Spleen (tissue), 11 donors: ENCODE measurements at regions not wholly inside any gene's neighbourhood (a gene's known extent, or its start where the extent isn't known, plus 50 kb on each side); places are given as distances from the start of the nearest gene placed in this dataset.

Source experiments
- DNase-seq: peaks from one replicate; pipeline ENCODE4 v3.0.0-alpha.2; 2020
- H3K27ac ChIP-seq, 8 donors: fragments of 200-600 bp; sonication (generic) in 7 of 8; 1 replicate in 4 of 8; 2 replicates in 4 of 8; pipeline versions ENCODE4 v1.5.0 to v1.8.0; 2016 to 2021; ENCODE audit warnings: inconsistent platforms in 4 of 8, mild to moderate bottlenecking in 4 of 8, moderate library complexity in 1 of 8
- H3K27me3 ChIP-seq, 7 donors: fragments of 200-600 bp; sonication (generic) in 6 of 7; replicated peaks in 1 of 7; 1 replicate in 4 of 7; 2 replicates in 3 of 7; pipeline versions ENCODE4 v1.5.0 to v1.8.0; 2016 to 2021; ENCODE audit warnings: inconsistent platforms in 3 of 7, mild to moderate bottlenecking in 1 of 7
- H3K36me3 ChIP-seq, 6 donors: fragments of 200-600 bp; sonication (generic) in 5 of 6; 1 replicate in 4 of 6; 2 replicates in 2 of 6; pipeline versions ENCODE4 v1.5.0 to v1.8.0; 2016 to 2021; ENCODE audit warnings: inconsistent platforms in 2 of 6
- H3K4me1 ChIP-seq, 6 donors: fragments of 200-600 bp; sonication (generic) in 5 of 6; 1 replicate in 3 of 6; 2 replicates in 3 of 6; pipeline versions ENCODE4 v1.5.0 to v1.8.0; 2016 to 2021; ENCODE audit warnings: inconsistent platforms in 3 of 6
- H3K4me3 ChIP-seq, 8 donors: fragments of 200-600 bp; sonication (generic) in 7 of 8; 1 replicate in 4 of 8; 2 replicates in 4 of 8; pipeline versions ENCODE4 v1.5.0 to v1.8.0; 2016 to 2021; ENCODE audit warnings: inconsistent platforms in 4 of 8, mild to moderate bottlenecking in 4 of 8, moderate library complexity in 2 of 8
- H3K9me3 ChIP-seq, 8 donors: fragments of 200-600 bp; sonication (generic) in 7 of 8; 1 replicate in 4 of 8; 2 replicates in 4 of 8; pipeline versions ENCODE4 v1.5.0 to v1.8.0; 2016 to 2021; ENCODE audit warnings: inconsistent platforms in 4 of 8
- POLR2A ChIP-seq, 3 donors: fragments of 450-650 bp; IDR thresholded peaks; one replicate each; pipeline ENCODE4 v1.5.1; 2017; ENCODE audit warnings: antibody characterized with exemption in 3 of 3, mild to moderate bottlenecking in 1 of 3
- POLR2AphosphoS5 ChIP-seq, 3 donors: sonication (generic); formaldehyde crosslinking; IDR thresholded peaks; one replicate each; pipeline ENCODE4 v1.5.1; 2017; ENCODE audit warnings: antibody characterized with exemption in 3 of 3
- WGBS, 5 donors: extraction: QIAGEN DNeasy Blood & Tissue Kit in 3 of 5; methylation state at CpG; one replicate each; pipeline versions ENCODE4 v1.1.5 to v1.1.7; 2013 to 2018; 5-methylcytosine and 5-hydroxymethylcytosine counted together
- intact Hi-C: fragments of 100-400 bp; cut with DNase I; formaldehyde crosslinking; loops from one replicate; pipeline ENCODE4 v1.15.0; 2023; ENCODE audit warnings: low total_unique reads
- TF ChIP-seq, protein P1 (sequence below), 11 experiments: fragments of 200-600 bp in 7 of 11; fragments of 450-650 bp in 4 of 11; sonication (generic) in 4 of 11; IDR thresholded peaks in 8 of 11; conservative IDR thresholded peaks in 3 of 11; 1 replicate in 7 of 11; 2 replicates in 4 of 11; pipeline versions ENCODE4 v1.4.0 to v1.8.0; 2016 to 2021; ENCODE audit warnings: antibody characterized with exemption in 11 of 11, inconsistent platforms in 4 of 11, mild to moderate bottlenecking in 1 of 11
- donor health status: healthy with polysubstance abuse.
- donor health status: DM: no; HTN: no; CAD: no; lungs with moderate emphysema.
- donor health status: DM: no; HTN: no; CAD: no.
- donor health status: Bipolar disorder and iron deficiency.
- donor health status: healthy.
- donor health status: DM: no; HTN: no; CAD: no.
- donor health status: DM: yes; HTN: yes; CAD: no.

DNA sequence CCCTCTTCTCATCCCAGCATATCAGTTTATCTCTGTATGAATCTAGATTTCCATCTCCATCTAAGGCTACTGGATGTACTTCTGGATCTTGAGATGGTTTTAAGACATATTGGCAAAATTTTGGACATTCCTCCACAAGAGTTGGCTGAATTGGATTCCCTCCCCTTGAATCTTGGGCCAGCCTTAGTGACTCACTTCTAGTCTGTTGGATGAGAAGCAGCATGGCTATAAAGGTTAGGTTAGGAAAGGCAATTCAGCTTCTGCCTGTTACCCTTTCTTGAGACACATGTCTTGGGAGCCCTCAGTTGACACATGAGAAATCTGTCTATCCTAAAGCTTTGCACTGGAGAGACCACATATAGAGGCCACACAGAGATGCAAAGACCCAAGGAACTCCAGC, 73.0 kb upstream of the PGR start:
- intact Hi-C loops = no loop called here
- H3K27me3 ChIP-seq = no peaks in the 10 kb centered on the region
- H3K27ac ChIP-seq = no peak overlapping the region
- H3K4me1 ChIP-seq = no peaks in the 10 kb centered on the region
- TF ChIP-seq POLR2A (IDR thresholded peaks at IDR 0.05) (no peak), POLR2AphosphoS5 (IDR thresholded peaks at IDR 0.05) (no peak)
- TF ChIP-seq, protein P1, sequence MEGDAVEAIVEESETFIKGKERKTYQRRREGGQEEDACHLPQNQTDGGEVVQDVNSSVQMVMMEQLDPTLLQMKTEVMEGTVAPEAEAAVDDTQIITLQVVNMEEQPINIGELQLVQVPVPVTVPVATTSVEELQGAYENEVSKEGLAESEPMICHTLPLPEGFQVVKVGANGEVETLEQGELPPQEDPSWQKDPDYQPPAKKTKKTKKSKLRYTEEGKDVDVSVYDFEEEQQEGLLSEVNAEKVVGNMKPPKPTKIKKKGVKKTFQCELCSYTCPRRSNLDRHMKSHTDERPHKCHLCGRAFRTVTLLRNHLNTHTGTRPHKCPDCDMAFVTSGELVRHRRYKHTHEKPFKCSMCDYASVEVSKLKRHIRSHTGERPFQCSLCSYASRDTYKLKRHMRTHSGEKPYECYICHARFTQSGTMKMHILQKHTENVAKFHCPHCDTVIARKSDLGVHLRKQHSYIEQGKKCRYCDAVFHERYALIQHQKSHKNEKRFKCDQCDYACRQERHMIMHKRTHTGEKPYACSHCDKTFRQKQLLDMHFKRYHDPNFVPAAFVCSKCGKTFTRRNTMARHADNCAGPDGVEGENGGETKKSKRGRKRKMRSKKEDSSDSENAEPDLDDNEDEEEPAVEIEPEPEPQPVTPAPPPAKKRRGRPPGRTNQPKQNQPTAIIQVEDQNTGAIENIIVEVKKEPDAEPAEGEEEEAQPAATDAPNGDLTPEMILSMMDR (IDR thresholded peaks at IDR 0.05 in 8 of 11, conservative IDR thresholded peaks at IDR 0.05 in 3 of 11) = no peak
- H3K4me3 ChIP-seq = no peak overlapping the region
- no peaks in the 10 kb centered on the region for H3K36me3 ChIP-seq
- peaks cover 0 to 37% (median 22%) of the 10 kb centered on the region in 8 donors for H3K9me3 ChIP-seq
- no peak for DNase-seq

DNA sequence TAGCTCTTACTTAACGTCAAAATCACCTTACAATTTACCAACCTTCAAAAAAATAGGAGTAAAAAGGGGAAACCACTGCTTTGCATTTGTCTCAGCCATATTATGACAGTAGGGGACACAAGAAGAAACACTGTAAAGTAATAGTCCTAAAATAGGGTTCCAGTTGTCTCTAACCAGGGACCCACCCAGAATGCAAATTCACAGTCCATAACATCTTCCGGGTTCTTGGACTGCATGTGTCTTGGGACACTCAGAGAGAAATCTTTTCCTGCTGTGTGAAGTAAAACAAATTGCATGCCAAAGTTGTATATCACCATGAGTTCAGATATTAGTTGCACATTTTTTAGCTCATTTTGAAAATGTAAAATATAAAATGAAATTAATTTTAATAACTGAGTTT, 69.8 kb upstream of the PGR start:
- 73 to 84% (median 79%) methylated on average over 2 of the region's 2 CpGs for WGBS, 5 donors
- H3K27me3 ChIP-seq = no peaks in the 10 kb centered on the region
- peaks cover 0 to 6% (median 2%) of the 10 kb centered on the region in 8 donors for H3K9me3 ChIP-seq
- TF ChIP-seq POLR2A (IDR thresholded peaks at IDR 0.05) (no peak), POLR2AphosphoS5 (IDR thresholded peaks at IDR 0.05) (no peak)
- TF ChIP-seq, protein P1 (IDR thresholded peaks at IDR 0.05 in 8 of 11, conservative IDR thresholded peaks at IDR 0.05 in 3 of 11) = no peak
- no peaks in the 10 kb centered on the region for H3K36me3 ChIP-seq
- intact Hi-C loops = no loop called here
- DNase-seq = no peak
- H3K27ac ChIP-seq = no peak overlapping the region
- no peaks in the 10 kb centered on the region for H3K4me1 ChIP-seq
- H3K4me3 ChIP-seq = no peak overlapping the region

DNA sequence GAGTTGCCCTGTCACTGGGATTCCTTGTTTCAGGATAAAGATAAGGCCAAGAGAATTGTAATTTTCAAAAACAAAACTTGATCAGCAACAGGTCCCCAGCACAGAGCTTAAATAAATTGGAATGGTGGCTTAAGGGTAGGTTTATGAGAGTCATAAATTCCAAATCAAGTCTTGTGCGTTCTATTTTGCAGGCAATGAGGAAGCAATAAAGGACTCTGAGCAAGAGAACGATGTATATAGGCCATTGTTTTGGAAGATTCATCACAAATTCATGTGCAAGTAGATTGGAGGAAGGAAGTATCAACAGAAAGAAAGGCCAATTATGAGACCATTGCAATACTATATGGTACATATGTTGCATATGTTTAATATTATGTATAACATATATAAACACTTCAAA, 65.7 kb upstream of the PGR start:
- Histone ChIP-seq H3K27ac (no peak overlapping the region), H3K36me3 (no peaks in the 10 kb centered on the region), H3K4me3 (no peak overlapping the region), H3K27me3 (no peaks in the 10 kb centered on the region), H3K9me3 (no peaks in the 10 kb centered on the region), H3K4me1 (no peaks in the 10 kb centered on the region)
- no peak for TF ChIP-seq POLR2A (IDR thresholded peaks at IDR 0.05)
- TF ChIP-seq POLR2AphosphoS5 (IDR thresholded peaks at IDR 0.05) = no peak
- TF ChIP-seq, protein P1 (IDR thresholded peaks at IDR 0.05 in 8 of 11, conservative IDR thresholded peaks at IDR 0.05 in 3 of 11) = no peak
- 15 to 54% (median 30%) methylated on average over 2 of the region's 2 CpGs for WGBS, 5 donors
- DNase-seq = no peak
- intact Hi-C loops = no loop called here

DNA sequence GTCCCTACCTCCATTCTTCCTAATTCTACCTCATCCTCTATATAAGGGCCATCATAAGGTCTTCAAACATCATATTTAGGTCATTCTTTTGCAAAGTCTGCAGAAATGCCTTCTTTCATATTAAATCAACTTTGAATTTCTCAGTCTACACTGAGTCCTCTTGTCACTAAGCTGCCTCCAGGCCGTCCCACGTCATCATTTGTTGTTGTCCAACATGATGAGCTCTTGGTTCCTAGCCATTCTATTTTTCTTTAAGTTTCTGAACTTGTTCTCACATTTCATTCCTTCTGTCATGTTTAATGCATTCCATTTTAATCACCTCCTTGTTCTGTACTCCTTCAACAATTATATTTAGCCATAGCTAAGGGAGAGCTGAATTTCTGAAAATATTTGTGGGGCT, 59.2 kb upstream of the PGR start:
- TF ChIP-seq POLR2A (IDR thresholded peaks at IDR 0.05) = no peak
- TF ChIP-seq, protein P1 (IDR thresholded peaks at IDR 0.05 in 8 of 11, conservative IDR thresholded peaks at IDR 0.05 in 3 of 11) = no peak
- no peak for TF ChIP-seq POLR2AphosphoS5 (IDR thresholded peaks at IDR 0.05)
- intact Hi-C loops = no loop called here
- Histone ChIP-seq H3K27ac (no peak overlapping the region), H3K27me3 (no peaks in the 10 kb centered on the region), H3K36me3 (no peaks in the 10 kb centered on the region), H3K4me1 (no peaks in the 10 kb centered on the region), H3K4me3 (no peak overlapping the region), H3K9me3 (no peaks in the 10 kb centered on the region)
- no peak for DNase-seq
- WGBS, 5 donors = 71 to 84% (median 79%) methylated on average over 2 of the region's 2 CpGs
